ENCODE measurements at regions not wholly inside any gene's neighbourhood (a gene's known extent, or its start where the extent isn't known, plus 50 kb on each side); places are given as distances from the start of the nearest gene placed in this dataset.

DNA sequence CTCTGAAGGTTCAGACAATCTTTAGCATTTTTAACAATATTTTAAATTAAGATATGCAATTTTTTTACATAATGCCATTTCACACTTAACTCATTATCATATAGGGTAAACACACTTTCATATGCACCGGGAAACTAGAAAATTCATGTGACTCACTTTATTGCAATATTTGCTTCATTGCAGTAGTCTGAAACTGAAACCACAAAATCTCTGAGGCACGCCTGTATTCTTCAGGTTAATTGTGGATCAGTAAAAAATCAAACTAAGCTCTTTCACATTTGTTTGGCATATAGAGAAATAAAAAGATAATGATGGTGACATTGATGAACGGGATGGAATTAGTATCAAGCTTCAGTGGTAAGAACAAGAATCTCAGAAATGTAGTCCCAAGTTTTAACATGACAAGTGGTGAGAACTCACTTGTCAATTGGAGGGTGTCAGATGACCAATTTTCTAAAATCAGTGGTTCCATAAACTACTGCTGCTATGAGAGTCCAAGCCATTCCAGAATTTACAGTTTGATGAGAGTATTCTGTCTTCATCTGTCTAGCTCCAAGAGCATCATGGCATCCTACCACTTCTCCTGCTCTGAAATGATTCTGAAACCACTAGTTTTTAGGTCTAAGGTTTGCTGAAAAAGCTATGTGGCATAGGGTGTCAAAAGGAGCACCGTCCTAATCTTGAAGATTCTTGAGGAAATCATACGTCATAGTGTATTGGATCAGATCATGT, 281.0 kb downstream of the PTPRC start:
- ATAC-seq = no peak
- TF ChIP-seq SNAI2 (CRISPR knock-in tag; IDR thresholded peaks at IDR 0.05) (no peak), OSR1 (CRISPR knock-in tag; IDR thresholded peaks at IDR 0.05) (no peak), ZC3H10 (CRISPR knock-in tag; IDR thresholded peaks at IDR 0.05) (no peak), PPARA (CRISPR knock-in tag; IDR thresholded peaks at IDR 0.05; ENCODE audit: borderline replicate concordance) (no peak), RARB (CRISPR knock-in tag; IDR thresholded peaks at IDR 0.05) (no peak), ZNF565 (CRISPR knock-in tag; conservative IDR thresholded peaks at IDR 0.05; ENCODE audit: low read depth) (no peak), ESRRG (CRISPR knock-in tag; IDR thresholded peaks at IDR 0.05) (no peak), ISL1 (CRISPR knock-in tag; IDR thresholded peaks at IDR 0.05) (no peak), CSDC2 (CRISPR knock-in tag; IDR thresholded peaks at IDR 0.05) (no peak), ZFP3 (CRISPR knock-in tag; IDR thresholded peaks at IDR 0.05) (no peak), TCF4 (CRISPR knock-in tag; IDR thresholded peaks at IDR 0.05; ENCODE audit: borderline replicate concordance) (no peak)
- TF ChIP-seq, protein P1, sequence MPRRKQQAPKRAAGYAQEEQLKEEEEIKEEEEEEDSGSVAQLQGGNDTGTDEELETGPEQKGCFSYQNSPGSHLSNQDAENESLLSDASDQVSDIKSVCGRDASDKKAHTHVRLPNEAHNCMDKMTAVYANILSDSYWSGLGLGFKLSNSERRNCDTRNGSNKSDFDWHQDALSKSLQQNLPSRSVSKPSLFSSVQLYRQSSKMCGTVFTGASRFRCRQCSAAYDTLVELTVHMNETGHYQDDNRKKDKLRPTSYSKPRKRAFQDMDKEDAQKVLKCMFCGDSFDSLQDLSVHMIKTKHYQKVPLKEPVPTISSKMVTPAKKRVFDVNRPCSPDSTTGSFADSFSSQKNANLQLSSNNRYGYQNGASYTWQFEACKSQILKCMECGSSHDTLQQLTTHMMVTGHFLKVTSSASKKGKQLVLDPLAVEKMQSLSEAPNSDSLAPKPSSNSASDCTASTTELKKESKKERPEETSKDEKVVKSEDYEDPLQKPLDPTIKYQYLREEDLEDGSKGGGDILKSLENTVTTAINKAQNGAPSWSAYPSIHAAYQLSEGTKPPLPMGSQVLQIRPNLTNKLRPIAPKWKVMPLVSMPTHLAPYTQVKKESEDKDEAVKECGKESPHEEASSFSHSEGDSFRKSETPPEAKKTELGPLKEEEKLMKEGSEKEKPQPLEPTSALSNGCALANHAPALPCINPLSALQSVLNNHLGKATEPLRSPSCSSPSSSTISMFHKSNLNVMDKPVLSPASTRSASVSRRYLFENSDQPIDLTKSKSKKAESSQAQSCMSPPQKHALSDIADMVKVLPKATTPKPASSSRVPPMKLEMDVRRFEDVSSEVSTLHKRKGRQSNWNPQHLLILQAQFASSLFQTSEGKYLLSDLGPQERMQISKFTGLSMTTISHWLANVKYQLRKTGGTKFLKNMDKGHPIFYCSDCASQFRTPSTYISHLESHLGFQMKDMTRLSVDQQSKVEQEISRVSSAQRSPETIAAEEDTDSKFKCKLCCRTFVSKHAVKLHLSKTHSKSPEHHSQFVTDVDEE (CRISPR knock-in tag; IDR thresholded peaks at IDR 0.05) = no peak
- TF ChIP-seq, protein P2, sequence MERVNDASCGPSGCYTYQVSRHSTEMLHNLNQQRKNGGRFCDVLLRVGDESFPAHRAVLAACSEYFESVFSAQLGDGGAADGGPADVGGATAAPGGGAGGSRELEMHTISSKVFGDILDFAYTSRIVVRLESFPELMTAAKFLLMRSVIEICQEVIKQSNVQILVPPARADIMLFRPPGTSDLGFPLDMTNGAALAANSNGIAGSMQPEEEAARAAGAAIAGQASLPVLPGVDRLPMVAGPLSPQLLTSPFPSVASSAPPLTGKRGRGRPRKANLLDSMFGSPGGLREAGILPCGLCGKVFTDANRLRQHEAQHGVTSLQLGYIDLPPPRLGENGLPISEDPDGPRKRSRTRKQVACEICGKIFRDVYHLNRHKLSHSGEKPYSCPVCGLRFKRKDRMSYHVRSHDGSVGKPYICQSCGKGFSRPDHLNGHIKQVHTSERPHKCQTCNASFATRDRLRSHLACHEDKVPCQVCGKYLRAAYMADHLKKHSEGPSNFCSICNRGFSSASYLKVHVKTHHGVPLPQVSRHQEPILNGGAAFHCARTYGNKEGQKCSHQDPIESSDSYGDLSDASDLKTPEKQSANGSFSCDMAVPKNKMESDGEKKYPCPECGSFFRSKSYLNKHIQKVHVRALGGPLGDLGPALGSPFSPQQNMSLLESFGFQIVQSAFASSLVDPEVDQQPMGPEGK (CRISPR knock-in tag; IDR thresholded peaks at IDR 0.05; ENCODE audit: borderline replicate concordance) = no peak
- TF ChIP-seq, protein P3, sequence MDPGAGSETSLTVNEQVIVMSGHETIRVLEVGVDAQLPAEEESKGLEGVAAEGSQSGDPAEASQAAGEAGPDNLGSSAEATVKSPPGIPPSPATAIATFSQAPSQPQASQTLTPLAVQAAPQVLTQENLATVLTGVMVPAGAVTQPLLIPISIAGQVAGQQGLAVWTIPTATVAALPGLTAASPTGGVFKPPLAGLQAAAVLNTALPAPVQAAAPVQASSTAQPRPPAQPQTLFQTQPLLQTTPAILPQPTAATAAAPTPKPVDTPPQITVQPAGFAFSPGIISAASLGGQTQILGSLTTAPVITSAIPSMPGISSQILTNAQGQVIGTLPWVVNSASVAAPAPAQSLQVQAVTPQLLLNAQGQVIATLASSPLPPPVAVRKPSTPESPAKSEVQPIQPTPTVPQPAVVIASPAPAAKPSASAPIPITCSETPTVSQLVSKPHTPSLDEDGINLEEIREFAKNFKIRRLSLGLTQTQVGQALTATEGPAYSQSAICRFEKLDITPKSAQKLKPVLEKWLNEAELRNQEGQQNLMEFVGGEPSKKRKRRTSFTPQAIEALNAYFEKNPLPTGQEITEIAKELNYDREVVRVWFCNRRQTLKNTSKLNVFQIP (CRISPR knock-in tag; IDR thresholded peaks at IDR 0.05; ENCODE audit: borderline replicate concordance, low read depth) = no peak
- TF ChIP-seq, protein P4, sequence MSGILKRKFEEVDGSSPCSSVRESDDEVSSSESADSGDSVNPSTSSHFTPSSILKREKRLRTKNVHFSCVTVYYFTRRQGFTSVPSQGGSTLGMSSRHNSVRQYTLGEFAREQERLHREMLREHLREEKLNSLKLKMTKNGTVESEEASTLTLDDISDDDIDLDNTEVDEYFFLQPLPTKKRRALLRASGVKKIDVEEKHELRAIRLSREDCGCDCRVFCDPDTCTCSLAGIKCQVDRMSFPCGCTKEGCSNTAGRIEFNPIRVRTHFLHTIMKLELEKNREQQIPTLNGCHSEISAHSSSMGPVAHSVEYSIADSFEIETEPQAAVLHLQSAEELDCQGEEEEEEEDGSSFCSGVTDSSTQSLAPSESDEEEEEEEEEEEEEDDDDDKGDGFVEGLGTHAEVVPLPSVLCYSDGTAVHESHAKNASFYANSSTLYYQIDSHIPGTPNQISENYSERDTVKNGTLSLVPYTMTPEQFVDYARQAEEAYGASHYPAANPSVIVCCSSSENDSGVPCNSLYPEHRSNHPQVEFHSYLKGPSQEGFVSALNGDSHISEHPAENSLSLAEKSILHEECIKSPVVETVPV (CRISPR knock-in tag; IDR thresholded peaks at IDR 0.05) = no peak

DNA sequence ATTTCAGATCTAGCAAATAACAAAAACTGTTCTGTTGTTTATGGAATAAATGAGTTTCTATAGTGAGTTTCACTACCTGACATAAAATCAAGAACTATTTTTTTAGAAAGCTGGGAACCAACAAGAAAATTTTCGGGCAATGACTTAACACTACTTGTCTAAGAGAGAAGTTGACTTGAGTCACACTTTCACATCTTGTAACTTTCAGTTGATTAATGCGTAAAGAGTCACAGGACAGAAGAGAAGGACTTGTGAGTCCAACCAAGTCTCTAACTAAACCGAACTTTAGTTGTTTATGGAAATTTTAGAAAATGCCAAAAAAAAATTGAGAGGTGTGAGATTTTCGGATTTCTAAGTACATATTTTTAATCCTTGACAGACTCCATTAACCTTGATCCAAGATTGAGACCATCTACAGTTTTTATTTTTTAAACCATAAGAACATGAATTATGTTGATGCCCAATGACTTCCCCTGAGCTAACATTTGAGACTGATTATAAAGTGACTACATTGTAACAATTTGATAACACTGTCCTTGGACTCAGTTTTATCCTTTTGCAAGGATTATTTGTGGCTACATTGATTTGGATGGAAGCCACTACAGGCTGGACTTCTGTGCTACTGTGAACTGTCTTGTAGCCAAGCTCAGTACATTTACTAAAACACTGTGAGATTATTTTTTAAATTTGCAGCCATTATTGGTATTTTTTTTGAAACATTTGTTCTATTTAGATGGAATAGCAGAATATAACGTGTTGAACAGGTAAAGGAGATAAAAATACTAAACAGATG, 284.0 kb downstream of the PTPRC start:
- ATAC-seq = no peak
- no peak for TF ChIP-seq ESRRG (CRISPR knock-in tag; IDR thresholded peaks at IDR 0.05)
- TF ChIP-seq PPARA (CRISPR knock-in tag; IDR thresholded peaks at IDR 0.05; ENCODE audit: borderline replicate concordance) = no peak

DNA sequence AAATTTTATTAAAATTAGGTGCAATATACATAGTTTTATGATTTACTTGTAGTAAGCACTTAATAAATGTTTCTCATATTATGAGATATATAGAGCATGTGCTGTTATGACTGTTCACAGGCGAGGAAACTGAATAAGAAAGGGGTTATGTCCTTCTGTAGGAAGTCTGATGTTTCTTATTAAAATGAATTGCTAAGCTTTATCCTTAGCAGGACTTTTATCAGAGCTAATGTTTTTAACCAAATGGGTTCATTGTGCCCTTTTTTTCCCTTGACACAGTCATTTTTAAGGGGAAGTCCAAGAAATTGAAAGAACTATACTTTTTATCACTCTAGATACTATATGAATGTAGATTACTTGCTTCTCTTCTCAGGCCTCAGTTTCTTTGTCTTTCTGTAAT, 285.2 kb downstream of the PTPRC start:
- no peak for ATAC-seq
- TF ChIP-seq ZNF8 (CRISPR knock-in tag; IDR thresholded peaks at IDR 0.05) (no peak), BACH2 (CRISPR knock-in tag; IDR thresholded peaks at IDR 0.05; ENCODE audit: borderline replicate concordance) (no peak), TCF4 (CRISPR knock-in tag; IDR thresholded peaks at IDR 0.05; ENCODE audit: borderline replicate concordance) (no peak), GLIS3 (CRISPR knock-in tag; IDR thresholded peaks at IDR 0.05) (no peak), CSDC2 (CRISPR knock-in tag; IDR thresholded peaks at IDR 0.05) (no peak)
- TF ChIP-seq, protein P5, sequence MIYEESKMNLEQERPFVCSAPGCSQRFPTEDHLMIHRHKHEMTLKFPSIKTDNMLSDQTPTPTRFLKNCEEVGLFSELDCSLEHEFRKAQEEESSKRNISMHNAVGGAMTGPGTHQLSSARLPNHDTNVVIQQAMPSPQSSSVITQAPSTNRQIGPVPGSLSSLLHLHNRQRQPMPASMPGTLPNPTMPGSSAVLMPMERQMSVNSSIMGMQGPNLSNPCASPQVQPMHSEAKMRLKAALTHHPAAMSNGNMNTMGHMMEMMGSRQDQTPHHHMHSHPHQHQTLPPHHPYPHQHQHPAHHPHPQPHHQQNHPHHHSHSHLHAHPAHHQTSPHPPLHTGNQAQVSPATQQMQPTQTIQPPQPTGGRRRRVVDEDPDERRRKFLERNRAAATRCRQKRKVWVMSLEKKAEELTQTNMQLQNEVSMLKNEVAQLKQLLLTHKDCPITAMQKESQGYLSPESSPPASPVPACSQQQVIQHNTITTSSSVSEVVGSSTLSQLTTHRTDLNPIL (CRISPR knock-in tag; IDR thresholded peaks at IDR 0.05; ENCODE audit: low read depth) = no peak
- TF ChIP-seq, protein P3 (CRISPR knock-in tag; IDR thresholded peaks at IDR 0.05; ENCODE audit: borderline replicate concordance, low read depth) = no peak
